ENCODE measurements at regions not wholly inside any gene's neighbourhood (a gene's known extent, or its start where the extent isn't known, plus 50 kb on each side); places are given as distances from the start of the nearest gene placed in this dataset.

- ATAC-seq = peak; percentile 56
- TF ChIP-seq ISL1 (CRISPR knock-in tag; IDR thresholded peaks at IDR 0.05) (no peak), TOX (CRISPR knock-in tag; IDR thresholded peaks at IDR 0.05; ENCODE audit: borderline replicate concordance) (no peak), TSHZ2 (CRISPR knock-in tag; IDR thresholded peaks at IDR 0.05) (no peak), CSRNP3 (CRISPR knock-in tag; IDR thresholded peaks at IDR 0.05) (no peak), ARNTL (CRISPR knock-in tag; IDR thresholded peaks at IDR 0.05; ENCODE audit: borderline replicate concordance, low read depth) (no peak), GLIS3 (CRISPR knock-in tag; IDR thresholded peaks at IDR 0.05) (no peak), OSR1 (CRISPR knock-in tag; IDR thresholded peaks at IDR 0.05) (no peak), SNAI2 (CRISPR knock-in tag; IDR thresholded peaks at IDR 0.05) (no peak), PPARA (CRISPR knock-in tag; IDR thresholded peaks at IDR 0.05; ENCODE audit: borderline replicate concordance) (no peak), BACH2 (CRISPR knock-in tag; IDR thresholded peaks at IDR 0.05; ENCODE audit: borderline replicate concordance) (no peak), PATZ1 (CRISPR knock-in tag; IDR thresholded peaks at IDR 0.05; ENCODE audit: borderline replicate concordance) (no peak), CREB5 (CRISPR knock-in tag; IDR thresholded peaks at IDR 0.05; ENCODE audit: low read depth) (no peak), ZNF565 (CRISPR knock-in tag; conservative IDR thresholded peaks at IDR 0.05; ENCODE audit: low read depth) (no peak), ZFP30 (CRISPR knock-in tag; IDR thresholded peaks at IDR 0.05) (no peak), ESRRG (CRISPR knock-in tag; IDR thresholded peaks at IDR 0.05) (no peak), RARB (CRISPR knock-in tag; IDR thresholded peaks at IDR 0.05) (no peak)
Measured at GRCh38 chr14:26204728-26205479, 392.9 kb downstream of the NOVA1 start.

GRCh38 chr14:26204366-26204727 is 393.5 kb downstream of the NOVA1 start:
- TF ChIP-seq CSRNP3 (CRISPR knock-in tag; IDR thresholded peaks at IDR 0.05) (no peak), OSR1 (CRISPR knock-in tag; IDR thresholded peaks at IDR 0.05) (no peak), SNAI2 (CRISPR knock-in tag; IDR thresholded peaks at IDR 0.05) (no peak), POU6F1 (CRISPR knock-in tag; IDR thresholded peaks at IDR 0.05; ENCODE audit: borderline replicate concordance, low read depth) (no peak), TSHZ2 (CRISPR knock-in tag; IDR thresholded peaks at IDR 0.05) (no peak), ZFP3 (CRISPR knock-in tag; IDR thresholded peaks at IDR 0.05) (no peak), ESRRG (CRISPR knock-in tag; IDR thresholded peaks at IDR 0.05) (no peak), CREB5 (CRISPR knock-in tag; IDR thresholded peaks at IDR 0.05; ENCODE audit: low read depth) (no peak), TOX (CRISPR knock-in tag; IDR thresholded peaks at IDR 0.05; ENCODE audit: borderline replicate concordance) (no peak)
- peak; percentile 40; the same call in 2 of the 3 replicates for ATAC-seq
